SU-DHL-6 (cell line): ENCODE measurements at regions not wholly inside any gene's neighbourhood (a gene's known extent, or its start where the extent isn't known, plus 50 kb on each side); places are given as distances from the start of the nearest gene placed in this dataset.

ENCODE experiments used
- CTCF ChIP-seq: fragments of 200-600 bp; sonication (generic); IDR thresholded peaks from one replicate; pipeline ENCODE4 v1.5.1; 2017; ENCODE audit warnings: antibody characterized with exemption, mild to moderate bottlenecking, low read length, moderate library complexity; ENCODE audit not compliant: insufficient read depth, poor library complexity, severe bottlenecking
- EZH2phosphoT487 ChIP-seq: fragments of 200-600 bp; sonication (generic), shearing (Covaris generic); conservative IDR thresholded peaks from 2 replicates; pipeline ENCODE4 v1.6.1; 2018; ENCODE audit warnings: mild to moderate bottlenecking, antibody characterized with exemption, low read length, moderate library complexity, mixed read lengths

- TF ChIP-seq CTCF, result no peak
- TF ChIP-seq EZH2phosphoT487, result no peak
These were observed 78.8 kb upstream of the TNFAIP3 start for GRCh38 chr6:137788248-137788647.
